NCI-H2107 treated with DMSO at 0.1 percent for 48 hours (cell line): ENCODE measurements at regions not wholly inside any gene's neighbourhood (a gene's known extent, or its start where the extent isn't known, plus 50 kb on each side); places are given as distances from the start of the nearest gene placed in this dataset.
"Not testable (repeated sequence)": the region's sequence is repeated elsewhere in the genome, so short reads cannot be mapped to it uniquely, and the experiment has no call there.

Source experiments
- DNase-seq: peaks from one replicate; lab custom pipeline; 2025; ENCODE audit not compliant: unreplicated experiment; lab: John Stamatoyannopoulos, UW

DNA sequence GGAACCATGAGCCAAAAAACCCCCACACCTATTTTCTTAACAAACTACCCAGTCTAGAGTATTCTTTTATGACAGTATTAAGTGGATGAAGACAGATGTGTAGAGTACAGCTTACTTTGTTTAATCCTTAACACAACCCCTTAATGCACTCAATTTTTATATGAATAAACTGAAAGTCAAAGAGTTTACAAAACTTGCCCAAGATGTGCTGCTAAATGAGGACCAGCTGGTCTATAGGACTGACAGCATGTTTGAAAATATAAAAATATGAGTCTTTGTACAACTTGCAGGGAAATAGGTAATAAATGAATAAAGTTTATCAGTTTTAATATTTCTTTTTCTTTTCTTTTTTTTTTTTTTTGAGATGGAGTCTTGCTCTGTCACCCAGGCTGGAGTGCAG, 102.3 kb downstream of the ZFY start:
- no peak for DNase-seq

GRCh38 chrY:3040415-3040814, 105.2 kb downstream of the ZFY start:
- DNase-seq, result no peak

- no peak for DNase-seq
Observed at GRCh38 chrY:3041985-3042384, 106.8 kb downstream of the ZFY start.

DNA sequence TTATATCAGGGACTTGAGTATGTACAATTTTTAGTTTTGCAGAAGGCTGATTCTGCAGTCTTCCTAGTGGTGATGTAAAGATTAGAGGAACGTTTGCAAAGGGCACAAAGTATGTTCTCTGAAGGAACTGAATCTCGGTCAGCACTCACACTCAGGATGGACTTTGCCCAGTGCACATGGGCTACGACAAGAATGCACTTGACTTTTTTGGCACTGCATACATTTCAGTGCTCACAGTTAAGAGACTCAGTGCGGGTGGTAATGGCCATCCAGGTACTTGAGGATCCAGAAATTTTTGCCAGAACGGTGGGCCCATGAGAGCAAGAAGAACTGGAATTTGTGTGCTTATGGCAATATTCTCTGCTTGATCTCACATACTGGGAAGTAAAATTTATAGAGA, 107.7 kb downstream of the ZFY start:
- no peak for DNase-seq

DNA sequence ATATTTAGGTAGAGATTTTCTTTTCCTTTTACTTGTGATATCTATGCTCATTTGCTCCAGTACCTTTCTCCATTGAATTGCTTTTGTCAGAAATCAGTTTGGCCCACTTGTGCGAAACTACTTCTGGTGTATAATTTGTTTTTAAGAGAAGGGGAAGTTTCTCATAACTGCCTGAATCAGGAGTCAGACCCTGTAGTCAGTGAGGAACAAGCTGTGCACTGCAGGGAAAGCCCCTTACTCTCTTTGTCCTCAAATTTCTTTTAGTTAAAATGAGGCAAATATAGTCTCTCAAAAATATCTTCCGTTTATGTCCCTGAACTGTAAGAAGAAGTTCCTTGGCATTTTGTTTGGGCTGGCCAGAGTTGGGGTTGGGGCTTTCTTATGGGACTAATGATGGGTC, 109.9 kb downstream of the ZFY start:
- no peak for DNase-seq

DNA sequence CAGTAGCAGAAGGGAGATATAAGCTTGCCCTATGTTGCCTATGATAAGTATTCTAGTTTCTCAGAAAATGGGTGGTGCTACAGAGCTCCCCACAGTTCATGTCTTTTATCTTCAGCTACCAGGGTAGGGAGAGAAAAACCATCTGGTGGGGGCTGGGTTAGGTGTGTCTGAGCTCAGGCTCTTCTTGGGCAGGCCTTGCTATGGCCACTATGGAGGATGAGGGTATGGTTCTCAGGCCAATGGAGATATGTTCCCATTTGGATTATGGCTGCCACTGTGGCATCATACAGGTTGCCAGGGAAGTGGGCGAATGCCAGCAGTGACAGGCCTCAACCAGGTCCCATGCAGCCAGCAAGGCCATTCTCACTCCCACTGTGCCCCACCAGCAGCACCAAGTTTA, 120.3 kb downstream of the ZFY start:
- DNase-seq, result not testable (repeated sequence)

GRCh38 chrY:3058342-3058741, 123.2 kb downstream of the ZFY start:
- DNase-seq, result not testable (repeated sequence)

DNA sequence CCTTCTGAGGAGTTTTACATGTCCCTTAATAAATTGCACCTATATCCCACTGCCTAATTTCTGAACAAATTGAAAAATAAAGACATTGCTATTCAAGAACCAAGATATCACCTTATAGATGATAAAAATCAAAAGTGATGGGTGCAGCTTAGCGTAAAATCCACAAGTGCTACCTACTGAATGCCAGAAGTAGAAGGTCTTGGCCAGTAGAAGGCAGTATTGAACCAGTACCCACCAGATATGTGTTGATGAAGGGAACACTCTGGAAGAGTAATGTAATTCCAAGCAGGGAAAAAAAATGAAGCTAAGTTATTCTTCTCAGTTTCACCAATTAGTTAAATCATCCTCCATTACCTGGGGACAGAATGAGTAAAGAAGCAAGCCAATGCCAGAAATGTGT, 125.5 kb downstream of the ZFY start:
- not testable (repeated sequence) for DNase-seq

GRCh38 chrY:3088149-3088548, 153.0 kb downstream of the ZFY start:
- DNase-seq, result not testable (repeated sequence)

GRCh38 chrY:3108674-3109073, 173.5 kb downstream of the ZFY start:
- not testable (repeated sequence) for DNase-seq

GRCh38 chrY:3120234-3120633, 185.1 kb downstream of the ZFY start:
- DNase-seq, result not testable (repeated sequence)

DNA sequence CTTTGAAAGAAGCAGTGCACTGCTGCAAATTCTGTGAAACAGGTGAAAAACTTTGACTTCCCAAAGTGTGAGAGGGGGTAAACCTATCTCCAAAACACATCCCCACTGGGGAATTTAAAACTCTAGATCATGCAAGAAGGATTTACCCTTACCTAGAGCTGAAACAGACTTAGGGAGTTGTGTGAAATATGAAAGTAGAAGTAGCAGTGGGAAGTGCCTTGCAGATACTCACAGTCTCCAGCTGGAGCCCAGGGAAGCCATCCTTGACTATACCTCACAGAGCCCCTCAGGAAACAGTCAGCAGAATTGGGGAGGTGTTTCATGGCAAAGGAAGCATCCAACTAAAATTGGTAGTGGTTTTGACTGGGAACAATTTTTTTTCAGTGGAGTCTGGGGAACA, 185.5 kb downstream of the ZFY start:
- not testable (repeated sequence) for DNase-seq

DNA sequence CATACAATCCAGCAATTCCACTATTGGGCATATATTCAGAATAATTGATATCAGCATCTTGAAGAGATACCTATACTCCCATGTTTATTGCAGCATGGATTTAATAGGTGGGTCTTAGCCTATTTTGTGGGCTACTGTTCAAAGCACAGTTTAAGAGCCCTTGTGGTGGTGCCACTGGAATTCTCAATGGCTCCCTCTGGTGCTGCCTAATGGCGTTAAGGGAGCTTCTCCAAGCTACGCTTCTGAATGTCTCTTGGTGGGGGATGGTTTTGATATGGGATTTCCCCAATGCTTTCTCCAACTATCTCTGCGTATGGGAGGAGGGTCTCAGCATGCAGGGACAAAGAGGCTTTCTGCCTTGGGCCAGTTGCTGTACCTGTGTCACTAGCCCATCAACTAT, 188.3 kb downstream of the ZFY start:
- DNase-seq, result not testable (repeated sequence)

GRCh38 chrY:3171074-3171473, 235.9 kb downstream of the ZFY start:
- DNase-seq, result not testable (repeated sequence)

GRCh38 chrY:3195035-3195434, 259.9 kb downstream of the ZFY start:
- DNase-seq, result not testable (repeated sequence)

GRCh38 chrY:3202287-3202686, 267.1 kb downstream of the ZFY start:
- not testable (repeated sequence) for DNase-seq

- DNase-seq, result not testable (repeated sequence)
Observed at GRCh38 chrY:3206733-3207132, 271.6 kb downstream of the ZFY start.

DNA sequence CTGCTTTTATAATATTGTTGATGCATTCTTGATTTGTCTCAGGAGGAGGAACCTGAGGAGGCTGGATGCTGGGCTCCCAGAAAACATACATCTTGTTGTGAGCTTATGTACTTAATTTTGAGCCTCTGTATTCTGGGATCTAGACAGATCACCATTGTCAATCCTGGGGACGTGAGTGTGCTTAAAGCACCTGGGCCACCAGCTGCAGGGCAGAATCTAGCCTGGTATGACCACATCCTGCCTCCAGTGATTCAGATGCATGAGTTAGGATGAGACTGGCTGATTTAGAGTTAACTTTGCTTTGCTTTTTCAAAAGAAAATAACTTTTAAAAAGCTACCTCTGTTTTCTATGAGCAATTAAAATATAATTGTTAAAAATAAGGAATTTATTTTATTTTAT, 278.0 kb downstream of the ZFY start:
- DNase-seq, result not testable (repeated sequence)

DNA sequence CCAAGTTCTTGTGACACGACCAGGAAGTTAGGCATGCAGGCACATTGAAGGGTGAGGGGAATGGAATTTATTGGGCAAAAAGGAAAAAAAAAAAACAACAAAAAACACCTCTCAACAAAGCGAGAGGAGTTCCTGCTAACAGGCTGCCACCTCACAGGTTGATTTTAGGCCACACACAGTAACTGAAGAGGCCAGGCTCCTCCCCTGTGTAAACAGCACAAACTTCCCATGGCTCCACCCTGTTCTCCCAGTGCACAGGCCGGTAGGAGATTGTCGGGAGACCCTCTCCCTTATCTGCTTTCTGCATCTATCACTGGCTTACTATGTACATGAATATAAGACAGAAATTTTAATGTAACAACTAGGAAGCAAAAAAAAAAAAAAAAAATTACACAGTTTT, 283.0 kb downstream of the ZFY start:
- not testable (repeated sequence) for DNase-seq

DNA sequence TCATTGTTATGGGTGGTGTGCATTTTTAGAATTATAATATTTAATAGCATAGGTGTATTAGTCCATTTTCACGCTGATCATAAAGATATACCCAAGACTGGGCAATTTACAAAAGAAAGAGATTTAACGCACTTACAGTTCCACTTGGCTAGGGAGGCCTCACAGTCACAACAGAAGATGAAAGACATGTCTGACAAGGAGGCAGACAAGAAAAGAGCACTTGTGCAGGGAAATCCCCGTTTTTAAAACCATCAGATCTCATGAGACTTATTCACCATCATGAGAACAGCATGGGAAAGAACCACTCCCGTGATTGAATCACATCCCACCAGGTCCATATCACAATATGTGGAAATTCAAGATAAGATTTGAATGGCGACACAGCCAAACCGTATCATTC, 283.4 kb downstream of the ZFY start:
- not testable (repeated sequence) for DNase-seq

- DNase-seq, result peak; percentile 1
Observed at GRCh38 chrY:3262911-3263310, 316.0 kb upstream of the TGIF2LY start.

GRCh38 chrY:3288063-3288462, 290.8 kb upstream of the TGIF2LY start:
- not testable (repeated sequence) for DNase-seq

GRCh38 chrY:3297235-3297634, 281.6 kb upstream of the TGIF2LY start:
- not testable (repeated sequence) for DNase-seq

- not testable (repeated sequence) for DNase-seq
Observed at GRCh38 chrY:3319988-3320387, 258.9 kb upstream of the TGIF2LY start.
